OCI-LY7 (cell line): ENCODE measurements at regions not wholly inside any gene's neighbourhood (a gene's known extent, or its start where the extent isn't known, plus 50 kb on each side); places are given as distances from the start of the nearest gene placed in this dataset.
"Not testable (repeated sequence)": the region's sequence is repeated elsewhere in the genome, so short reads cannot be mapped to it uniquely, and the experiment has no call there.

Experiments
- BruUV-seq: library from RNA; stranded (reverse); fragments of 400-500 nt; replicated peaks from 2 replicates; lab custom pipeline; 2021; lab: Mats Ljungman, UMichigan
- CTCF ChIA-PET: fragments of 300-600 bp; sonication (Branson Sonifier 250); formaldehyde crosslinking; loops from one replicate; lab custom pipeline; 2022; ENCODE audit warnings: antibody characterized with exemption; ENCODE audit not compliant: unreplicated experiment; lab: Charles Lee
- POLR2A ChIA-PET: fragments of 300-600 bp; sonication (Branson Sonifier 250); formaldehyde crosslinking; loops from one replicate; lab custom pipeline; 2022; ENCODE audit warnings: antibody characterized with exemption; lab: Charles Lee
- DNase-seq: peaks from one replicate; pipeline ENCODE4 v3.0.0-alpha.2; 2015; ENCODE audit warnings: low spot score
- H2AFZ ChIP-seq: fragments of 200-600 bp; sonication (generic), shearing (Covaris generic); 2 replicates; pipeline ENCODE4 v1.6.1; 2014; ENCODE audit warnings: mild to moderate bottlenecking, antibody characterized with exemption, low read length, moderate library complexity
- H3K27ac ChIP-seq: fragments of 200-600 bp; sonication (generic); 2 replicates; pipeline ENCODE4 v1.5.1; 2014; ENCODE audit warnings: mixed run types, low read depth, mild to moderate bottlenecking, moderate library complexity, low read length, inconsistent platforms; ENCODE audit not compliant: poor library complexity, severe bottlenecking
- H3K36me3 ChIP-seq: fragments of 200-600 bp; sonication (generic); 2 replicates; pipeline ENCODE4 v1.6.1; 2014; ENCODE audit warnings: mild to moderate bottlenecking, antibody characterized with exemption, low read length, moderate library complexity, mixed read lengths; ENCODE audit not compliant: insufficient read depth
- H3K4me1 ChIP-seq: fragments of 200-600 bp; sonication (generic); 2 replicates; pipeline ENCODE4 v1.5.1; 2014; ENCODE audit warnings: mild to moderate bottlenecking, low read length; ENCODE audit not compliant: insufficient read depth, poor library complexity, severe bottlenecking
- H3K4me2 ChIP-seq: fragments of 200-600 bp; sonication (generic); 2 replicates; pipeline ENCODE4 v1.6.1; 2014; ENCODE audit warnings: mild to moderate bottlenecking, low read length
- H3K4me3 ChIP-seq: fragments of 200-600 bp; sonication (generic); 2 replicates; pipeline ENCODE4 v1.5.1; 2014; ENCODE audit warnings: mild to moderate bottlenecking, low read depth, low read length; ENCODE audit not compliant: poor library complexity, severe bottlenecking
- H3K79me2 ChIP-seq: fragments of 200-600 bp; sonication (generic); 2 replicates; pipeline ENCODE4 v1.6.1; 2016; ENCODE audit warnings: low read depth, mild to moderate bottlenecking, low read length, moderate library complexity, mixed read lengths; ENCODE audit not compliant: insufficient read depth
- H3K9me2 ChIP-seq: fragments of 200-600 bp; sonication (generic); 2 replicates; pipeline ENCODE4 v1.6.1; 2016; ENCODE audit warnings: mild to moderate bottlenecking, low read length, mixed read lengths; ENCODE audit not compliant: insufficient read depth
- H3K9me3 ChIP-seq: fragments of 200-600 bp; sonication (generic); 2 replicates; pipeline ENCODE4 v1.6.1; 2014; ENCODE audit warnings: mild to moderate bottlenecking, mixed run types, low read length, mixed read lengths
- H4K20me1 ChIP-seq: fragments of 200-600 bp; sonication (generic); 2 replicates; pipeline ENCODE4 v1.6.1; 2014; ENCODE audit warnings: mild to moderate bottlenecking, antibody characterized with exemption, low read length, moderate library complexity, mixed read lengths; ENCODE audit not compliant: insufficient read depth
- EZH2phosphoT487 ChIP-seq: fragments of 200-600 bp; sonication (generic); IDR thresholded peaks from 2 replicates; pipeline ENCODE4 v1.6.1; 2018; ENCODE audit warnings: low read depth, borderline replicate concordance, mild to moderate bottlenecking, mixed run types, antibody characterized with exemption, low read length, moderate library complexity, mixed read lengths
- intact Hi-C: fragments of 100-400 bp; cut with micrococcal nuclease; formaldehyde crosslinking; loops from one replicate; pipeline ENCODE4 v1.10.0; 2022; ENCODE audit not compliant: unreplicated experiment
- TF ChIP-seq, protein P1 (sequence below): fragments of 200-600 bp; sonication (generic); conservative IDR thresholded peaks from 2 replicates; pipeline ENCODE4 v1.5.1; 2014; ENCODE audit warnings: mild to moderate bottlenecking, antibody characterized with exemption, low read length, moderate library complexity, mixed read lengths

GRCh38 chr1:227487606-227488005 lies 75.8 kb upstream of the ZNF678 start:
- Histone ChIP-seq H3K4me2 (no peak overlapping the region), H3K36me3 (no peaks in the 10 kb centered on the region), H4K20me1 (no peaks in the 10 kb centered on the region), H3K4me1 (no peaks in the 10 kb centered on the region), H3K9me3 (no peaks in the 10 kb centered on the region), H3K79me2 (no peaks in the 10 kb centered on the region), H2AFZ (no peak overlapping the region), H3K9me2 (no peaks in the 10 kb centered on the region), H3K27ac (no peak overlapping the region), H3K4me3 (no peak overlapping the region)
- intact Hi-C loops, result loop anchor here (10.0 kb wide), 1 partner anchor 207 kb away; no protein-coding TSS in a partner anchor
- ChIA-PET CTCF (no interaction called here), POLR2A (no interaction called here)
- DNase-seq, result no peak
- no TSS peak for BruUV-seq
- TF ChIP-seq, protein P1, sequence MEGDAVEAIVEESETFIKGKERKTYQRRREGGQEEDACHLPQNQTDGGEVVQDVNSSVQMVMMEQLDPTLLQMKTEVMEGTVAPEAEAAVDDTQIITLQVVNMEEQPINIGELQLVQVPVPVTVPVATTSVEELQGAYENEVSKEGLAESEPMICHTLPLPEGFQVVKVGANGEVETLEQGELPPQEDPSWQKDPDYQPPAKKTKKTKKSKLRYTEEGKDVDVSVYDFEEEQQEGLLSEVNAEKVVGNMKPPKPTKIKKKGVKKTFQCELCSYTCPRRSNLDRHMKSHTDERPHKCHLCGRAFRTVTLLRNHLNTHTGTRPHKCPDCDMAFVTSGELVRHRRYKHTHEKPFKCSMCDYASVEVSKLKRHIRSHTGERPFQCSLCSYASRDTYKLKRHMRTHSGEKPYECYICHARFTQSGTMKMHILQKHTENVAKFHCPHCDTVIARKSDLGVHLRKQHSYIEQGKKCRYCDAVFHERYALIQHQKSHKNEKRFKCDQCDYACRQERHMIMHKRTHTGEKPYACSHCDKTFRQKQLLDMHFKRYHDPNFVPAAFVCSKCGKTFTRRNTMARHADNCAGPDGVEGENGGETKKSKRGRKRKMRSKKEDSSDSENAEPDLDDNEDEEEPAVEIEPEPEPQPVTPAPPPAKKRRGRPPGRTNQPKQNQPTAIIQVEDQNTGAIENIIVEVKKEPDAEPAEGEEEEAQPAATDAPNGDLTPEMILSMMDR, result no peak
- no peak for TF ChIP-seq EZH2phosphoT487

- intact Hi-C loops, result loop anchor here (10.0 kb wide), 1 partner anchor 208 kb away; no protein-coding TSS in a partner anchor
- H3K9me2 ChIP-seq, result no peaks in the 10 kb centered on the region
- no peak for DNase-seq
- no peak overlapping the region for H3K4me3 ChIP-seq
- ChIA-PET CTCF (no interaction called here), POLR2A (no interaction called here)
- no peak overlapping the region for H2AFZ ChIP-seq
- no peaks in the 10 kb centered on the region for H3K79me2 ChIP-seq
- BruUV-seq, result no TSS peak
- H3K36me3 ChIP-seq, result no peaks in the 10 kb centered on the region
- H4K20me1 ChIP-seq, result no peaks in the 10 kb centered on the region
- H3K4me1 ChIP-seq, result no peaks in the 10 kb centered on the region
- H3K27ac ChIP-seq, result no peak overlapping the region
- TF ChIP-seq EZH2phosphoT487, result no peak
- TF ChIP-seq, protein P1, result no peak
- no peaks in the 10 kb centered on the region for H3K9me3 ChIP-seq
- no peak overlapping the region for H3K4me2 ChIP-seq
These were observed 76.8 kb upstream of the ZNF678 start for GRCh38 chr1:227486559-227486958.

- no peak for TF ChIP-seq EZH2phosphoT487
- TF ChIP-seq, protein P1, result no peak
- Histone ChIP-seq H3K79me2 (no peaks in the 10 kb centered on the region), H3K36me3 (no peaks in the 10 kb centered on the region), H2AFZ (no peak overlapping the region), H3K4me3 (no peak overlapping the region), H4K20me1 (no peaks in the 10 kb centered on the region), H3K9me2 (no peaks in the 10 kb centered on the region), H3K27ac (no peak overlapping the region), H3K9me3 (no peaks in the 10 kb centered on the region), H3K4me1 (no peaks in the 10 kb centered on the region), H3K4me2 (no peak overlapping the region)
- ChIA-PET CTCF (no interaction called here), POLR2A (no interaction called here)
- no TSS peak for BruUV-seq
- DNase-seq, result no peak
- intact Hi-C loops, result loop anchor here (5.0 to 10.0 kb wide), 3 partner anchors 213 to 475 kb away; no protein-coding TSS in a partner anchor
These were observed 81.4 kb upstream of the ZNF678 start for GRCh38 chr1:227482023-227482299.

DNA sequence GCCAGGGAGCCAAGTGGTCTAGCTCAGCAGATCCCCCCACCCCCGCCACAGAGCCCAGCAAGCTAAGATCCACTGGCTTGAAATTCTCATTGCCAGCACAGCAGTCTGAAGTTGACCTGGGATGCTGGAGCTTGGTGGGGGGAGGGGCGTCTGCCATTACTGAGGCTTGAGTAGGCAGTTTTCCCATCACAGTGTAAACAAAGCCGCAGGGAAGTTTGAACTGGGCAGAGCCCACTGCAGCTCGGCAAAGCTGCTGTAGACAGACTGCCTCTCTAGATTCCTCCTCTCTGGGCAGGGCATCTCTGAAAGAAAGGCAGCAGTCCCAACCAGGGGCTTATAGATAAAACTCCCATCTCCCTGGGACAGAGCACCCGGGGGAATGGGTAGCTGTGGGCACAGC lies 89.3 kb upstream of the ZNF678 start:
- H3K79me2 ChIP-seq, H3K9me3 ChIP-seq, H3K9me2 ChIP-seq, H3K27ac ChIP-seq, H3K4me3 ChIP-seq, H3K36me3 ChIP-seq, CTCF ChIA-PET, H3K4me1 ChIP-seq, H3K4me2 ChIP-seq, DNase-seq, intact Hi-C loops, H4K20me1 ChIP-seq, BruUV-seq, H2AFZ ChIP-seq, POLR2A ChIA-PET: not testable (repeated sequence)
